HG03103 (cell line): ENCODE measurements at regions not wholly inside any gene's neighbourhood (a gene's known extent, or its start where the extent isn't known, plus 50 kb on each side); places are given as distances from the start of the nearest gene placed in this dataset.

ENCODE experiments used
- ATAC-seq: cut with Tn5 transposase; IDR thresholded peaks from one replicate; pipeline ENCODE4 v1.9.1; 2021; ENCODE audit warnings: low read depth; ENCODE audit not compliant: unreplicated experiment

DNA sequence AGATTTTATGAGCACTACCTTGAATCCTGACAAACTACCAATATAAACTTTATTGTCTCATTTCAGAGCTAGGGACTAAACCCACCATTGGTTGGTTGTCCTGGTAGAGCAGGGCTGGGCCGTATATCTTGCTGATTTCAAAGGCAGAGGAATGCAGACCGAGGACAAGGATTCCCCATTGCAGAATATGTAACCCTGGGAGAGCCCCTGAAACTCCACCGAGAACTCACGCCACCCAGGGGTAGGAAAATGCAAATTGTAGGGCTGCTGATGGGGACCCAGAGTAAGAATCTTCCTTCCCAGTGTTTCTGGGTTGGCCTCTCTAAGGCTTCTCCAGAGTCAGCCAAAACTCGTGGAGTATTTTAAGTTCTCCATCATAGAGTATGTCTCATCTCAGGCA lies 235.3 kb downstream of the ABHD5 start:
- ATAC-seq, result no peak

DNA sequence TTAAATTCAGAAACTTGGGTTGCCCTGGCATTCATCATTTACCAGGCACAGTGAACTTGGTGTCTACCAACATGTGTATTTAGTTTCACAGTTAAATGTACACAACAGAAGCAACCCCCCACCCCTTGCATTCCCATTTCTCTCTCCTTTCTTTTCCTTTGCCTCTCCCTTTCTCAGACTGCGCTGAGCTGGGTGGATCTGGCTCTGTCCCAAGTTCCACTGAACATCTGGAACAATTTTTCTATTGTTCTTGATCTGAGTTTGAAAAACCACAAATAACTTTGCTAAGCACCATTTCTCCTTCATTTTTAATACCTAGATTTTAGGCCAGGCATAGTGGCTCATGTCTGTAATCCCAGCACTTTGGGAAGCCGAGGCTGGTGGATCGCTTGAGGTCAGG lies 242.2 kb downstream of the ABHD5 start:
- no peak for ATAC-seq

DNA sequence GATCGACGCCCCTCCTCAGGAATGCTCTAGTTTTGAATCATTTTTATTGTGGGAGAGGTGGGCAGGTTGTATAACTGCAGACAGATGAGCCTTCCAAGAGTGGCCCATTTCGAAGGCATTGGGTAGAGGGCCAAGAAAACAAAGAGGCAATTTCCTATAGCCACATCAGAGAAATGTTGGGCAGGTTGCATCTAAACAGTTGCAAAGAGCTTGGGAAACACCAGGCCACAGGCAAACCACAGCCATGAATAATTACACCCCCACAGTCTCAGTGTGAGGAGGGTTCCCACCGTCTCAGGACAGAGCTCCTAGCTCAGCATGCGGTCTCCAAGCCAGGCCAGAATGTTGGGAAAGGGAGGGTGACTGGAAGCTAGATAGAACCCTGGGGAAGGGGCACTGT lies 257.3 kb downstream of the ABHD5 start:
- no peak for ATAC-seq

DNA sequence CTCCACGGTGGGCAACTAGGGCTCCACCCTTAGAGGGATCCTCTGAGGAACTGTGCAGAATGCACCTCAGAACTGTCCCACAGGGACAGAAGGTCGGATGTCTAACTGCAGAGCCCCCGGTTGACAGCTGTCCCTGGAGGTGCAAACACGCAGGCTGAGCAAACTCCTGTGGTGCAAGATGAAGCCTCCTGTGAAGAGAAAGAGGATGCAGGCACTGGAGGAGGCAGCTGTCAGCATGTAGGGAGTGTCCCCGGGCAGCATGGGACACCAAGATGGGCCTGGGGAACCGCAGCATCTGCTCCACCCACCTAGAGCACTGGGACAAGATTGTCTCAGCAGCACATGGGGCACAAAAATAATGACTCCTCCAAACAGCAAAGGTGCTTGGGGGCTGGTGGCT lies 258.9 kb downstream of the ABHD5 start:
- ATAC-seq, result no peak

DNA sequence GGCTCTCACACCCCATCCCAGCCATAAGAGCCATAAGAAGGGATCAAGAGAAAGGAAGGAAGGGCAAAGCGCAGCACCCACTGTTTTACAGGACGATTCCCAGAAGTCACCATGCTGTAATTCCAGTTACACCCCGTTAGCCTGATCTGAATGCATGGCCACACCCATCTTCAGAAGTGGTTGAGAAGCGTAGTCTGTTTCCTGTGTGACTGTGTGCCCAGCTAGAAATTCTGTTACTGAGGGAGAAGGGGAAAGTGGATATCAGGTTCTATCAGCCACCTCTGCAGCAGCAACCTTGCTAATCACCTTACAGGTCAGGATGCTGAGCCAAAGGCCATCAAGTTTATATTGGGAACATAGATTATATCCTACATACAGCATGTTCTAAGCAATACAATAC lies 260.0 kb downstream of the ABHD5 start:
- ATAC-seq, result no peak

DNA sequence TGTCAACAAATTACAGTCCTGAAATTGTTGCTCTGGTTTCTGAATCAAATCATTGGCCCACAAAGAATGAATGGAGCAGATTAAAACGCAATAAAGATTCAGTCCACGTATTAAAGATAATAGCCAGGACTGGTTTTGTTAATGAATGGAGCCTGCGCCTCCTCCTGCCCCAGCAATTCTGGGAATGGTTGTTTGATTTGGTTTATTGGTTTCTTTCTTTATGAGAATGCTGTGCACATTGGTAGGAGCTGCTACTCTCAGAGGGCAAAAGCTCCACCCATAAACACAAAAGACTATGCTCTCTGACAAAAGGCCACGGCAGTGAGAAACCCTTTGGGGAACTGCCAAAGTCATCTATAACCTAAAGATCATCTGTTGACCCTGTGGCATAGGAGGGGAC lies 261.1 kb downstream of the ABHD5 start:
- no peak for ATAC-seq

DNA sequence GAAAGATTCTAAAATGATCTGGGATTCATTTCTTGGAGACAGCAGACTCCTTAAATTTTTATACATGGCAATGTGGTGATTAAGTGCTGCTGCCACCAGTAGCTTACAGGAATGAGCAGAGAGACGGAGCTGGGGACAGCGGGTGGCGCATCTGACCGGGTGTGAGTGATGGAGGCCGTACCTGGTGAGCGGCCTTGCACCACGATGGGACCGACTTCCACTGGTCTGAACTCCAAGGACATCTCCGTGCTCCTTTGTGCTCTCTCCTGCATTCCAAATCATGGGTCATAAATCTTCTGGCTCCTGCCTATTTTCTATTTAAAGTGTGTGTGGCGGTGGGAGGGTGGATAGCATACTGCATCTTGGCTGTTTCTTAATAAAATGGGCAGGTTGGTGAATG lies 262.6 kb downstream of the ABHD5 start:
- ATAC-seq, result no peak

DNA sequence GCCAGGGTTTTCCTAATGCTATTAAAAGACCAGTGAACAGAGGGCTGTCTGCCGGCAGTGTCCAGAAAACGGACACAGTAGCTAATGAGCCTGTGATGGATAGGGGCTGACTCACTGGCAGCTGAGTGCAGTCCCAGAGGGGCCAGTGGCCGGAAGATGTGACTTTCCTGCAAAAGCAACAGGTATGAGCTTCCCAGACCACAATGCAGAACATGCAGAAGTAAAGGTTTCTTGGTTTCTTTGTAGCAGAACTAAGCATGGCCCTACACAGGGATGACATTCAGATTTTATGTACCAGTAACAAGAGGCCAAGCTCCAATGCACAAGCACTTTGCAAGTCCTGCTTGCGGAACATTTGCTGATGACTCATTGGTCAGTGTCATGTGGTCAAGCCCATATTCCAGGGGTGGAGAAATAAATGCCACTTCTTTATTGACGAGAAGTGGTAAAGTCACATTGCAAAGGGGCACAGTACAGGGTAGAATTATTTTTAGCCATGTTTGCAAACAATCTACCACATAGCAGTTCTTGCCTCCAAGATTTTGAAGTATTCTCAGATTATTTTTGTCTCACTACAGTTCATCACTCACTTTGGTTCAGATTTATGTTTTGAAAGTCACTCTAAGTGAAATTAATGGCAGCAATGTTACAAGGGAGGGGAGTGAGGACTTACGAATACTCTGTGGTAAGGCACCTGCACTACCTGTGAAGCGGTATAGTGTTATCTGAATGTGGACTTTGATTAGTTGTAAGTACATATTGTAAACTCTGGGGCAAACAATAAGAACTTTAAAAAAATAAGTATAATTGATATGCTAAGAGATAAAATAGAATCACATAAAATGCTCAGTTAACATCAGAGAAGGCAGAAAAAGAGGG lies 263.3 kb downstream of the ABHD5 start:
- ATAC-seq, result no peak

DNA sequence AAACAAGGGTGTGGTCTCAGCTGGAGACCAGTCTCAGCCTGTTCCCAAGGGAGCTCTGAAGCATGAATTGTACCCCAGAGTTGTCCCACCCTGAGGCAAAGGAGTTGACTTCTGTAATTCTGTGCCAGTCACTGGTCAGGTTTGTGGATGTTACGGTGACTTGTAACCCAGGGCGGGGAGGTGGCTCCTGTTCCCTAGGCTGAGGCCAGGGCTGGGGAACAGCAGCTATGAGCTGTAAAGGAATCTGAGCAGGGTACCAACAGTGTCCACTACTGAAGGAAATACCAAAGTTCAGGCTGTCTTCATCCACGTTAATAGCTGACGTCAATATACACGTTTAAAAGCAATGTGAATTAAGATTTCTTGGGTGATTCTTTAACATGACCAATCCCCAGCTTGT lies 266.2 kb downstream of the ABHD5 start:
- no peak for ATAC-seq

DNA sequence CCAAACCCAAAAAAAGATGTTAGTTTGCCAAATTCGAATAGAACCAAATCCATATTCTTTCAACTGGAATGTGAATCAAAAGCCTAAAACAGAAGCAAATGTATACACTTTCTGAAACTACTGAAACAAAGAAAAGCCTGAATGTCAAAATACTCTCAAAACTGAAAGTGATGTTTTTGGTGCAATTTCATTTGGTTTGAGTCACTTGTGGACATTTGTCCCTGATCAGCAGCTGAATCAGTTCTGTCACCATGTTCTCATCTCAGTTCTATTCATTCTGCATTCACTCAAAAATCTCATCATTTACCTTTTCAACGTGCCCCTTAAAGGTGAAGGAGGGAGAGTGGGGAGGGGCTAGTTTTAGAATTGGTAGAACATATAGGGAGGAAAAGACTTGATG lies 266.8 kb downstream of the ABHD5 start:
- ATAC-seq, result peak; percentile 46

DNA sequence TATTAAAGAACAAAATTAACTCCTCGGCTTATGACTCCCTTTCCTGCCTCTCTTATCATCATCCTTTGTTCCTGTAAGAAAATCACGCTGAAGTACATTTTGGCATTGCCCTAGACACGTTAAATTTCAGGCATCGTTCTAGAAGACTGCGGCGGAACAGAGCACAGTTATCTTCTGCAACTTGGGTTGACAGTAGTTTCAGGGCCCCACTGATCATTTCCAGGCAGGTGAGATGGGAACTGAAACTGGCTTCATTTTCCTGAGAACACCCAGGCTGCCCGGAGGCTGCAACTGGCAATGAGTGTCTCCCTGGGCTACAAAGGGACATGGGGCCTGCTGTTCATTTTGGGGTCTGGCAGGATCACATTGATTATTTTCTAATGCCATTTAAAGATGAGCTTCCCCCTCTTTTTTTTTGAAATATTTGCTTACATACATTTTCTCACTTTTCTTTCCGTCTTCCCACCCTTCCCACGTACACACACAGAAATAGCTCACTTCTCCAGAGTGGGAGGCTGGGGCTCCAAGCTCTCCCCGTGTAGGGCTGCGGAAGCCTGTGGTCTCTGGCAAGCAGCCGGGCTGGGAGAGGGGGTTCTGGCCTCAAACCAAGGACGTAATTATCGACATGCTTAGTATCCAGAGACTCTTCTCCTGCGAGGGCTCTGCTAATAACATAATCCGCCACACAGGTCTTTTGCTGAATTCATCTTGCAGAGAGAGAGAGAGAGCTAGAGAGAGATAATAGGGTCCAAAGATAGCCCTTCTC lies 267.4 kb downstream of the ABHD5 start:
- no peak for ATAC-seq

DNA sequence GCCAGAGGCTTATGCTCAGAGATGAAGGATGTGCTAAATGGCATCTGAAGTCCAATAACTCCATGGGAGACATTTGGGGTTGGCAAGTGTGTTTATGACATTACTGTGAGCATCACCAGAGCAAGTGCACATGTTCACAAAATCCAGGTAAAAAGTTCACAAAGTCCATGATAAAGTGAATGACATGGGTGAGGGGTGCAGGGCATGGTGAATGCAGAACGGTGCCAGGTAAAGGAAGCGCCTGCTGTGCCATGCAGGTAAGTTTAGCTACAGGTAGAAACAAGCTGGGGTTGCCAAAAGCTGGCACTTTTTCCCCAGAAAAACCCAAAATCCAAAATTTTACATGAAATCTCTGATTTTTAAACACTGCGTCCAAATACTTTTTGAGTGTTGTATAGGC lies 268.2 kb downstream of the ABHD5 start:
- no peak for ATAC-seq

DNA sequence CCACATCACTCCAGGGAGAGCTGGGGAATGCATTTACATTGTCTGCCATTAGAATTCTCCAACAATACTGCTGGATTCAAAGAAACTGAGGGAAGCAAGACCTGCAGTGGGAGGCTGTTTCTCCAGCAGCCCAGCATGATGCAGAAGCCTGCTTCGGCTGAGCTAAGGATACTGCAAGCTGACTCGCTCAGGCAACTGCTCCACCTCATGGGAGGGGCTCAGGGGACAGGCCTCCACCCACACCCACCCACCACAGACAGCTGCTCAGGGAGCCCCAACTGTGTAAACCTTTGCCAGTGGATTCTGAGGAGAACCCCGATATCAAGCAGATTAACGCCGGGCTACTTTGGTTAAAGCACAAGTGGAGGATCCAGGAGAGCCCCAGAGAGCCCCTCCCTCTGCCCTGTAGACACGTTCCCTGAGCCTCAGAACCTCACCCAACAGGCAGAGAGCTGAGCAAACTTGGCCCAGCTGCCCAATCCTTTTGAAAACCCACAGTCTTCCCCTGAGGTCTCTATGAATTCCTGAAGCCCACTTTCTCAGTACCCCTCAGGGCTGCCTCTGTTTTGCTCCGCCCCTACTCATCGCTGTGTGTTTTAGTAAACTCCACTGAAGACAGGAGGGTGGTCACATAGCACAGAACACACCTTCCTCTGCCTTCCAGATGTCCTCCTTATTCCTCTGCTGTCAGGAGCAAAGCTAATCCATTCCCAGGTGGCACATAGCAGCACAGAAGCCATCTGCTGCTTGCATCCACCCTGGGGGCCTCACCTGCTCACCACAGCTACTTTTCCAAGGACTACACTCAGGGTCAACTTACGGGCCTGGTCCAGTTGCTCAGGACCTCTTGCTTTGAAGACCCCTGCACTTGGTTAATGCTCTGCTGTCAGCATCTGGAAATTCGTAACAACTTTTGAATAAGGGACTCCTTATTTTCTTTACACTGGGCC lies 269.0 kb downstream of the ABHD5 start:
- no peak for ATAC-seq

DNA sequence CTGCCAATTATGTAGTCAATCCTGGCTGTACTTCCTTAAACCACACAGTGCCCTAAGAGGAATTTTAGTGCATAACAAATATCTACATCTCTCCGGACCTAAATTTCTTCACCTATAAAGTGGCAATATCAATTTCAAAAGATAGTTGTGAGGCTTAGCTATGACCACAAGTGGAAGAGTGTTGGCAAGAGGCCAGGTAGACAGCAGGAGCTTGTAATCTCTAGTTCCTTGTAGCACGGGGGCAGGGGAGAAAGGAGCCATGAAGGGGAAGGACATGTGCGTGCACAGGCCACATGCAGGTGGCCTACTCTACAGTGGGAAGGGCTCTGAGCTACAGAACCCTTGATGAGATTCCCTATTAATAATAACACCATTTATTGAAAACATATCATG lies 269.7 kb downstream of the ABHD5 start:
- ATAC-seq, result no peak

DNA sequence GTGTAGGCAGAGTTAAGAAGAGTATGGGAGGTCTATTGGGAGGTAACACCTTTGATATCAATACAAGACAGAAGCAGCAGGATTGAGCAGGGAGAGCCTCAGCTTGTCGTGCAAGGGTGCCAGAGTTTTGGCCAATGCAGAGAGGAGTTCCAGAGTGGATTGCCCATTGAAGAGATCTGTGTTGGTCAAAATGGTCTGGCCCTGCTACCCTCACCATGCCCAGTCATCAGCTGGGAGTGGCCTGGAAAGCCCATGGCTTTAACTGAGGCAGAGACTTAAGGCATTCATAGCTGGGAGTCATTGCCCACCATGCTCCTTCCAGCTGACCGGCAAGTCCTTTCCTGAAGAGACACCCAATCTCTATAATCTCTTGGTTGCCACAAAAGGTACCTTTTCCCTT lies 271.3 kb downstream of the ABHD5 start:
- no peak for ATAC-seq

DNA sequence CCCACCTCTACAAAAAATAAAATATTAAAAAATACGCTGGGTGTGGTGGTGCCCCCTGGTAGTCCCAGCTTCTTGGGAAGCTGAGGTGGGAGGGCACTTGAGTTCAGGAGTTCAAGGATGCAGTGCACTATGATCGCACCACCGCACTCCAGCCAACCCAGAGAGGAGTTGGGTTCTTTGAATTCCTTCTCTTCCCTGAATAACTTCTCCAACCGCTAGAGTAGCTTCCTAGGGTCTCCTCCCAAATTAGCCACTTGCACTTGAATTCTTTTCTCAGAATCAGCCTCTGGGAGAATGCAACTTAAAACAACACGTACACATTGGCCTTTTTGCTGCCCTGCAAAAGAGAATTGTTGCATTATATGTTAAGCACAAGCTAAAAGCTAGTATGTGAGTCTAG lies 272.5 kb downstream of the ABHD5 start:
- ATAC-seq, result no peak

DNA sequence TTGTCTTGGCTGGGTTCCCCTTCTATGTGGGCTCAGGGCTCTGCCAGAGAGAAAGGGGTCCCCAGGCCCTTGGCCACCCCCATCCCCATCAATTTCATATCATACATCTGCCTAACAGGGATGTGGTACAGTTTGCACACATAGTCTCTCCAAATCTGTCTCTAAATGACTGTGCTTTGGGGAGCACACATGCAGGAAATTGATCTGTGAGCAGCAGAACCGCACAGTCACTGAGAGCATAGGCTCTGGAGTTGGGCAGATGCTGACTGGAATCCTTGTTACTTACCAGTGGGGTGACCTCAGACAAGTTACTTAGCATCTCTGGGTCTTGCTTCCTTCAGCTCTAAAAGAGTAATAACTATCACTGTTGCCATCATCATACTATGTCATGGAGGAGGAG lies 273.9 kb downstream of the ABHD5 start:
- no peak for ATAC-seq

DNA sequence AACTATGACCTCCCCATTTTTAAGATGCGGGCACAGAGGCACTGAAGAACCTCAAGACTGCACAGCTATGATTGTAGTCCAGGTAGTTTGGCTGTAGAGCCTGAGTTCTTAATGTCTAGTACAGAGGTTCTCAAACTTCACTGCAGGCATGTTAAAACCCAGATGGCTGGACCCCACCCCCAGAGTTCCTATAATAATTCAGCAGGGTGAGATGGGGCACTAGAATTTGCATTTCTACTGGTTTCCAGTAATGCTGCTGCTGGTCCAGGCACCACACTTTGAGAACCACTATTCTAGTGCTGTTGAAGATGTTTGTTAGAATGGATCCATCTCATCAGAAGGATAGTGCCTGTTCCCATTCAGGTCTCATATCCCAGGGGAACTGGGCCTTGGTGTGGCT lies 274.9 kb downstream of the ABHD5 start:
- no peak for ATAC-seq

DNA sequence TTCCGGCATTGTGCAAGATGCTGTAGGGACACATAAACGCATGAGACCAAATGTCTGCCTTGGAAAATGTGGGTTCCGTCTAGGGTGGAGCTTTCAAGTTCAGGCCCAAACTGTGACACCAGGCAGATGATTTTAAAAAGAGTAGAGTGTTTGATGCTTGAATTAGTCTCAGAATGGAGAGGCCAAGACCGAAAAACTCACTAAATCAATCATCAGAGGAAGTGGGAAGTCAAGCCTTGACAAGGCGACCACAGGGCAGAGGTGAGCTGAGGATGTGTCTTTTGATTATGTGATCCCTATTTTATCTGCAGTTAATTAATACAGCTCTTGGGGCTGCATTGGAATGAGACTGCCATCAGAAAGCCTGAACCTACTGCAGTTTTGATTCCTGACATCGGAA lies 275.4 kb downstream of the ABHD5 start:
- no peak for ATAC-seq

DNA sequence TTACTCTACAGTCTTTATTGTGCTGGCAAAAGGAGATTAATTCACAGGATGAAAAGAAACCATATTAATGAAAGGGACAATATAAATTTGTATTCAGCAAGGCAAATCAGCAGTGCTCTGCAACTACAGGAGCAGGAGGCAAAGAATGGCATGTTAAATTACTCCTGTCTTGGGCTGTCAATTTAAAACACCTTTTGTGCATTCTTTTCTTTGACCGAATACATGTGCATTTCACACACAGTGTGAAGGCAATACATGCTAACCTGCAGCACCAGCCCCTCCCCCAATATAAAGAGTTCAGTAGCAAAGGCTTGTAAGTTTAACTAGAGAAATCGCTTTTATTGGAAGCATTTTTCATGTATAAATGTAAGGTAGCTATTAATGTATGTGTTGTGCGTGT lies 275.2 kb upstream of the TOPAZ1 start:
- ATAC-seq, result no peak

DNA sequence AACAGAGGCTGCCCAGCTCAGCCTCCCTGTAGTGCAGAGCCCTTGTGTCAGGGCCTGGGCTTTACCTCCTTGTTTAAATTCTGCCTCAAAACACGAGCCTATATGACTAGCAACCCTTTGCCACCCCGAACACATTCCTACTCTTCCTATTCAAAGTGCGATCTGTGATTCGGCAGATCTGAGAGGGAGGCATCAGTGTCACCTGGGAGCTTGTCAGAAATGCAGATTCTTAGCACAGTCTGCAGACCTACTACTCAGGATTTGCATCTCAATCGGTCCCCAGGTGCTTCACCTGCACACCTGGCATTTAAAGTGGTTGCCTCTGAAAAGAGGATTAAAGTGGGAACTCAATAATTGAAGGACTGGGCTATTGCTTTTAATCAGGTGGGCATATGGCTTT lies 273.2 kb upstream of the TOPAZ1 start:
- ATAC-seq, result no peak
